ENCODE measurements at regions not wholly inside any gene's neighbourhood (a gene's known extent, or its start where the extent isn't known, plus 50 kb on each side); places are given as distances from the start of the nearest gene placed in this dataset.

DNA sequence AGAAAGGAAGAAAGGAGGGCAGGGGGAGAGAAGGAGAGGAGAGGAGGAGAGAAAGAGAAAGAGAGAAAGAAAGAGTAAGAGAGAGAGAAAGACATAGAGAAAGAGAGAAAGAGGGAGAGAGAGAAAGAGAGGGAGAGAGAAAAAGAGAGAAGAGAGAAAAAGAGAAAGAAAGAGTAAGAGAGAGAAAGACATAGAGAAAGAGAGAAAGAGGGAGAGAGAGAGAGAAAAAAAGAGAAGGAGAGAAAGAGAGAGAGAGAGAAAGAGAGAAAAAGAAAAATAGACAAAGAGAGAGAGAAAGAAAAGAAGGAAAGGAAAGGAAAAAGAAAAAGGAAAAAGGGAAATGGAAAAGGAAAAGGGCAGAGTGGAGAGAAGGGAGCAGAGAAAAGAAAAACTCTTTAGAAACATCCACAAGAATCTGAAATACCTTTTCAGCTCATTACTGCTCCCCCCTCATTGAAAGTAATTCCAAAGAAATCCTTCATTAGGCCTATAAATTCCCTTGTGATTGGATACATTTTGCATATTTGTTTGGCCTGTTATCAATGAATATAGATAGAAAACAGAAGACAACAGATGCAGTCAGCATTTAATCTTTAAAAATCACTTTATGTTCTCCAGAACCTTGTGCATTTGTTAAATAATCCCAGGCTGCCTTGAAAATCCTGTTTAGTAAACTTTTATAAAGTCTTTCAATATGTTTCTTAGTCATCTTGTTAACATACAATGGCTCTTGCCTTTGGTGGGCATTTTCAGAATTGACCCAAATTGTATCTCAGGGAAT, 411.5 kb downstream of the NFIB start:
- TF ChIP-seq POLR2AphosphoS5 (IDR thresholded peaks at IDR 0.05) (no peak), POLR2A (IDR thresholded peaks at IDR 0.05; ENCODE audit: low read depth) (no peak)

All from esophagus muscularis mucosa (tissue), 2 donors.